Kidney tubule cell (primary cell): ENCODE measurements at regions not wholly inside any gene's neighbourhood (a gene's known extent, or its start where the extent isn't known, plus 50 kb on each side); places are given as distances from the start of the nearest gene placed in this dataset.
A peak's percentile ranks its signal among the peaks of the same experiment; 100 is the strongest.
"Not testable (repeated sequence)": the region's sequence is repeated elsewhere in the genome, so short reads cannot be mapped to it uniquely, and the experiment has no call there.

ENCODE experiments used
- DNase-seq: peaks from one replicate; pipeline ENCODE4 v3.0.0-alpha.2; 2018; ENCODE audit warnings: low spot score

DNA sequence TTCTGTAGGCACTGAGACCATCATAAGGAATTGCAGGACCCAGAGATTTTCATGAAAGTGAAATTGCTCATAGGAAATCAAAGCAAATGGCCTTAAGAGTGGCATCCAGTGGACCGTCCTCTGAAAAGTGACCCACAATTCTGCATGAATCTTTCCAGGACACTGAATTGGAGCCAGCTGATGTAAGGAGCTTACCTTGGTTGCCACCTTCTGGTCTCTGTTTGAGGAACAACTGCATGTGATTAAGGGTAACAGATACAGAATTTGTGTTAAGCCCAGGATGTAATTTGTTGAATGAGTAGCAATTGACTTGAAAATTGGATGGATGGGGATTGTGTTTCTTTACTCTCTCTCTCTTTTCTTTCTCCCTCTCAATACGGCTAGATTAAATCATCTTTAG is 49.9 kb upstream of the GAS1 start:
- no peak for DNase-seq

GRCh38 chr9:86997951-86998350 is 50.6 kb upstream of the GAS1 start:
- DNase-seq: no peak

DNA sequence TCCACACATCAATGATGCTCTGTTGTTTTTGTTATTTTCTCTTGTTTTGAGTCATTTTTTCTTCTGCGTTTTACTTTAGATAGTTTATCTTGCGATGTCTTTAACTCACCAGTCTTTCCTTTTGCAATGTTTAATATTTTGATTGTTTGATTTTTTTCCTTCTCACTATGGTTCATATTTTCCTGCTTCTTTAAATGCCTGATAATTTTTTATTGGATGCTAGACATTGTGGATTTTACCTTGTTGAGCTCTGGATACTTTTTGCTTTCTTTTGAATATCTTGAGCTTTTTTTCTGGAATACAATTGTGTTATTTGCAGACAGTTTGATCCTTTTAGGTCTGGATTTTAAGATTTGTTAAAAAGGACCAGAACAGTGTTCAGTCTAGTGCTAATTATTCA is 55.2 kb upstream of the GAS1 start:
- no peak for DNase-seq

DNA sequence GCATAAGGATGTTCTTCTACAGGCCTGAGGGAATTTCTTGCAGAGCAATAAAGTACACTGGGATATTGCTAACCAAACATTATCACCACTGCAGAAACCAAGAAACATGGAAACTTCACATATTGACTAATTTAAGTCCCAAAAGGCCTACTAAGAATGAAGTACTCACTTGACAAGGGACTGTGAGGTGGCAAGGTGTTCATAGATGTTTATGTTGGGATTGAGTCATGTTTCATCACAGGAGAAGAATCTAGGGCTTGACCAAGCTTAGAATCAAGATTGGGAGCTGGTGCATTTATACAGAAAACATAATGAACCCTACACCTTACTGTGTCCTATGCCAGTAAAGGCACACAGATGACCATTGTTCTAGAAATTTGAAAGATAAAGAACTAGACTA is 56.7 kb upstream of the GAS1 start:
- DNase-seq: peak; percentile 22

- no peak for DNase-seq
These were observed 59.6 kb upstream of the GAS1 start for GRCh38 chr9:87006956-87007355.

DNA sequence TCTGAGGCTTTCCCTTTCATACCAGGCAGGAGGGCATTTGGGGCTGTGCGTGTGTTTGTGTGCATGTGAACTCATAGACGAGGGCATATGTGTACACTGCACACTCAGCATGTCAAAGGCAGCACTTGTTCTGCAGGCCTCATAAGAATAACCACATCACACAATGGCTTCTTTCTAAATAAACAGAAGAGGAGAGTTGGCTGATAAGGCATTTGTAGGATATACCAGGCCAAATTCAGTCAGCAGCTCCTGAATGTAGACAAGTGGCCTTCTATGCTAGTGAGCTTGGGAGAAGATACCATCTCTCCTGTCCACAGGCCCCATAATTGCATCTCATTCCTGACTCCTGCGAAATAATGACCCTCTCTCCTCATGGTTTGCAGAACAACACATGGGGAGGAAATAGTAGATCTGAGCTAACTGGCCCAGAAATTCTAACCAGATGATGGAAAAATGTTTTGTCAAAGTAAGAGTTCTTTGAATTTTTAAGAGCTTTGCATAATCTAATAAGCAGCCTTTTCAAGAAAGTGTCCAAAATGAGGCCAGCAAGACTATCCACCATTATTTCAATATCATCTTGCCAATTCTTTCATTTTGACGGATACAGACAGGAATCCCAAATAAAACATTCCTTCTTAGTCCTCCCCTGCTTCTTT is 60.5 kb upstream of the GAS1 start:
- DNase-seq: no peak

DNA sequence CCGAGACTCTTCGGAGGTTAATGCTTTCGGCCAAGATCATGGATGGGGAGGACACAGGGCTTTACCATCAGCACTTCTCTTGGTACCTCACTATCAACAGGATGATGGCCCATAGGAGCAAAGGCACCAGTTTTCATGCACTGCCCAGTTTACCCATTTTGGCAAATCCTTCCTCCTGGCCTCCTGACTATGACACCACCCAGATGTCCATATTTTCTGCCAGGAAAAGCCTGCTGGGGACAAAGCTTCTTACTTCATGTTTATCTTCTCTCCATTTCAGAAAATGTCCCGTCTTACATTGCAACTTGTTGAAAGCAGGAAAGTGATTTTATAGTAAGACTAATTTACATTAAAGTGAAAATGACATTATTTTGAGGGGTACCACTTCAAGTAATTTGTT is 61.4 kb upstream of the GAS1 start:
- no peak for DNase-seq

DNA sequence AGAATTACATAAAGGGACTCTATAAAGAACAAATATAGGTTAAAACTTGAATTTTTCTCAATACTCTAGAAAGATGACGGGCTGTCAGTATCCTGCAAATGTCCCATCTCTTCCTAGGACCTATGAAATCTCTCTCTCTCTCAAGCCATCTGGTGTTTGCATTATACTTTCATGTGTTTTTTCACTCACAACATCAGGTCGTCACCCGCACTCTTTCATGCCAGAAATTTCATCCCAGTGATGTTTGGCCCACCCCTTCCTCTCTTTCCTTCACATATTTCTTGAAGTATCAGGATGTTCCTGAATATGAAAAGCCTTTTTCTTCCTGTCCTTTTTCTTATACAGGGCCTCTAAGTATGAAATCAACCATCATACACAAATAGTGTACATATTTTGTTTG is 63.3 kb upstream of the GAS1 start:
- DNase-seq: no peak

GRCh38 chr9:87011551-87011950 is 64.2 kb upstream of the GAS1 start:
- no peak for DNase-seq

GRCh38 chr9:87013490-87013889 is 66.2 kb upstream of the GAS1 start:
- no peak for DNase-seq

GRCh38 chr9:87014436-87014835 is 67.1 kb upstream of the GAS1 start:
- no peak for DNase-seq

GRCh38 chr9:87016681-87017080 is 69.4 kb upstream of the GAS1 start:
- DNase-seq: no peak

DNA sequence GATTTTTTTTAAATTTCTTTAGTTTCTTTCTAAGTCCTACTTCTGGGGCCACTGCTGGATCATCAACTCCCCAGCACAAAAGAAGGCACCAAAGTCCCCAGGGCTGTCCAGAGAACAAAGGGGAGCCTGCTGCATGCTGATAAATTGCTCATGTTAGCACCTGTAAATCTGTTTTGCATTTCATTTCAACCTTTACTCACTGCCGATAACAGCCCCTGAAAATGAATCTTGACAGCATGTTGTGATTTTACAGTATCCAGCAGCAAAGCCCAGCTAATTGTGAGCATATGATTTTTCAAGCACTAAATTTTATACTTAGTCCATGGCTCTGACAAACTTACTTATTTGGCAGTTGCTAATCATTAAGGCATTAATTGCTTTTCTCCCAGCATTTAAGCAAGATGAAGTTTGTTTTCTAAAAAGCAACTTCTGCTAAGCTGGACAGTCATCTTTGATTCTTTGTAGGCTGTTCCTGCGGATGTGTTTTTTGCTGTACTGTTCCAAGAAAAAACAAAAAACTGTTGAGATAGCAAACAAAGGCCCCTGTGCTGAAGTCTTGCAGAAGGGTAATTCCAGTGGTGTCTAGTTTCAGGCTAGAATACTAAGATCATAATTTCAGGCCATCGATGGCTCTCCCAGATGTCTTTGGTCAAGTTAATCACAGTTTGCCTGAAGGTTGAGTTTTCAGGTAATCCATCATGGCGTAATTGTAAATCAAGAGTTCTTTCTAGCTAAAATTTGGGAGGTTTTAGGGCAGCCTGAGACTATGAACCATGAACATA is 73.1 kb upstream of the GAS1 start:
- DNase-seq: no peak

- no peak for DNase-seq
These were observed 74.9 kb upstream of the GAS1 start for GRCh38 chr9:87022178-87022577.

GRCh38 chr9:87026204-87026603 is 78.9 kb upstream of the GAS1 start:
- no peak for DNase-seq

GRCh38 chr9:87028836-87029235 is 81.5 kb upstream of the GAS1 start:
- not testable (repeated sequence) for DNase-seq

DNA sequence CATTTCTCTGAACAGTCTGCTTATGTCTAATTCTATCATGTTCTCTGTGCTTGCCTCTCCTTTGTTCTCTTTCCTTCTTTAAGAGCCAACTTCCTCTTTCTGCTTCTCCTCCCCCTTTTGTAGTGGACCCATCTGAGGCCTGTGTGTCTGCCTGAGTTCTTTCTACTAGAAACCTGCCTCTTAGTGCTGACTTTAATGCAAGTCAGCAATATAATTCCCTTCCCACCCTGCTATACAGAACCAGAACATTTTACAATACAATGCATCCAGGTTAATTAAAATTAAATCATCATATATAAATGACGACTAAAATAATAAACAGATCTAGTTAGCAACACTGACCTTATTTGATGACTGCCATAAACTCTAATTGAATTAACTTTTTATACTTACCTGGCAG is 82.6 kb upstream of the GAS1 start:
- no peak for DNase-seq

- no peak for DNase-seq
These were observed 87.5 kb upstream of the GAS1 start for GRCh38 chr9:87034841-87035240.

DNA sequence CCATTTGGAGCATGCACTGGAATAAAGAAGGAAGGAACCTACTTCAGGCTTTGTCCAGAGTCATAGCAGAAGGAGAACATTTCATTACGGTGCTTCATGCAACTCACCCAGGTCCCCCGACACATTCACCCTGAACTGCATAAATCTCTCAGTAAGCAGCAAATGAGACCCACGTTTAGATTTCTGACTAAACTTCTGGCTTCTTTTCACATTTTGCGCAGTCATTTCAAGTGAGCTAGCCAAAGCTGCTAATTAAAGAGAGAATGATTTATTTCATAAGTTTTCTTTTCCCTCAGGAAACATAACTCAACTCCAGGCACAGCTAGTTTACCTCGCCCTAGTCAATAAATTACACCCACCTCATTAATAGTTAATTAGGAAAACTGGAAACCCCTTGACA is 88.6 kb upstream of the GAS1 start:
- DNase-seq: no peak

GRCh38 chr9:87036506-87036905 is 89.2 kb upstream of the GAS1 start:
- DNase-seq: no peak

GRCh38 chr9:87039809-87040392 is 92.6 kb upstream of the GAS1 start:
- DNase-seq: peak; percentile 94

GRCh38 chr9:87040410-87041009 is 93.2 kb upstream of the GAS1 start:
- DNase-seq: no peak
